Cardiac fibroblast (primary cell): ENCODE measurements at regions not wholly inside any gene's neighbourhood (a gene's known extent, or its start where the extent isn't known, plus 50 kb on each side); places are given as distances from the start of the nearest gene placed in this dataset.
"Not testable (repeated sequence)": the region's sequence is repeated elsewhere in the genome, so short reads cannot be mapped to it uniquely, and the experiment has no call there.

Source experiments
- DNase-seq, 2 donors: peaks; one replicate each; pipeline versions ENCODE4 v3.0.0 to v3.0.0-alpha.2; 2010; ENCODE audit warnings: low read depth in 2 of 2
- H3K4me3 ChIP-seq, 2 donors: replicated peaks in 1 of 2; 1 replicate in 1 of 2; 2 replicates in 1 of 2; pipeline ENCODE4 v1.5.1; 2011; ENCODE audit warnings: low read depth in 2 of 2, low read length in 2 of 2, mild to moderate bottlenecking in 2 of 2, moderate library complexity in 1 of 2
- TF ChIP-seq, protein P1 (sequence below): IDR thresholded peaks from one replicate; pipeline ENCODE4 v1.5.1; 2011; ENCODE audit warnings: low read depth, mild to moderate bottlenecking, low read length, inconsistent platforms

DNA sequence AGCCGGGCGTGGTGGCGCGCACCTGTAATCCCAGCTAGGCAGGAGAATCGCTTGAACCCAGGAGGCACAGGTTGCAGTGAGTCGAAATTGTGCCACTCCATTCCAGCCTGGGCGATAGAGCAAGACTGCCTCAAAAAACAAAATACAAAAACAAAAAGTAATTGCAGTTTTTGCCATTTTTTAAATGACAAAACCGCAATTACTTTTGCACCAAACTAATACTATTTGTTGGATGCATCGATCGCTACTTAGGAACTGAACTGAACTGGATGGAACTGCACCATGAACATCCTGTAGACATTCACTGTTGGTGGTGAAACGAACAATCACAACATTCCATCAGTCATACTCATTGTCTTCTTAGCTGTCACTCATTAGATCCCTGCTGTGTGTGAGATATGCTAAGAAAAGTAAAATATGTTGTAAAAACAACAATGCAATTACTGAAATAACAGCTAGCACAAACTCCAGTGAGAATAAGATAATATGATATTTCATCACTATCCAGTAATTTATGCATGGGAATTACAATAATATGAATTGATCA is 341.2 kb downstream of the ACTR3B start:
- H3K4me3 ChIP-seq, result no peak overlapping the region
- no peak for DNase-seq
- TF ChIP-seq, protein P1, sequence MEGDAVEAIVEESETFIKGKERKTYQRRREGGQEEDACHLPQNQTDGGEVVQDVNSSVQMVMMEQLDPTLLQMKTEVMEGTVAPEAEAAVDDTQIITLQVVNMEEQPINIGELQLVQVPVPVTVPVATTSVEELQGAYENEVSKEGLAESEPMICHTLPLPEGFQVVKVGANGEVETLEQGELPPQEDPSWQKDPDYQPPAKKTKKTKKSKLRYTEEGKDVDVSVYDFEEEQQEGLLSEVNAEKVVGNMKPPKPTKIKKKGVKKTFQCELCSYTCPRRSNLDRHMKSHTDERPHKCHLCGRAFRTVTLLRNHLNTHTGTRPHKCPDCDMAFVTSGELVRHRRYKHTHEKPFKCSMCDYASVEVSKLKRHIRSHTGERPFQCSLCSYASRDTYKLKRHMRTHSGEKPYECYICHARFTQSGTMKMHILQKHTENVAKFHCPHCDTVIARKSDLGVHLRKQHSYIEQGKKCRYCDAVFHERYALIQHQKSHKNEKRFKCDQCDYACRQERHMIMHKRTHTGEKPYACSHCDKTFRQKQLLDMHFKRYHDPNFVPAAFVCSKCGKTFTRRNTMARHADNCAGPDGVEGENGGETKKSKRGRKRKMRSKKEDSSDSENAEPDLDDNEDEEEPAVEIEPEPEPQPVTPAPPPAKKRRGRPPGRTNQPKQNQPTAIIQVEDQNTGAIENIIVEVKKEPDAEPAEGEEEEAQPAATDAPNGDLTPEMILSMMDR, result no peak

DNA sequence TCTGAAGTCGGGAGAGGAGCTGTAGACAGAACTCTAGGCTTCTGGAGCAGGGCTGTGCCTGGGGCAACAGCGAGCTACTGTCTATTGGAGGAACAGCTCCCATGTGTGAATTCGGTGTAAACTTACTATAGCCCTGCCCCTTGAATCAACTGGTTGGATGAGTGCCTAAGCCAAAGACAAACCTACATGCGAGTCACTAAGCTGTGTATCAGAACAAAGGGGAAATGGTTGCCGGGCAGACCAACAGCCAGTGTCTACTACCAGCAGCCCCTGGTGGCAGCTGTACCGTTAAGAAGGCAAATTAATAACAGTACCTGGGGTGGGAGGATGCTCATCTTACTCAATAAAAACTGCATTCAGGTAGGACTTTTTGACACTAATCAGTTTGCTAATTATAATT is 343.6 kb downstream of the ACTR3B start:
- DNase-seq, result no peak
- TF ChIP-seq, protein P1, result no peak
- H3K4me3 ChIP-seq, result no peak overlapping the region

DNA sequence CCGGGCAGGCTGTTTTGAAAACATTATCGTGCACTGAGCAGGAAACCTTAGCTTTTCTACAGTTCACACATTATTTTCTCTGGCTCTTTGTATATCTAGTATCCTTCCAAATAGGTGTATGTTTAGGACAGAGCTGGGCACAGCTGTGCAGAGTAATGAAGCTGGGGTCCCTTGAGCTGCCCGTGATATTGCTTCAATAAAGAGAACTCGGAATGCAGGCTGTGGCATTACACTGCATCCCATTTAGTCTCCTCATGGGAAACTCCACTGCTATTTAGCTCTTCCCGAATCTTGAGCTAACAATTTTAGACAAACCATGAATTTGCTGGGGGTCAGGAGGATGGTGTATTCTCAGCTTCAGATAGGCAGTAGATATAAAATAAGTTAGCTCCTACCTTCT is 348.3 kb downstream of the ACTR3B start:
- no peak for DNase-seq
- TF ChIP-seq, protein P1, result no peak
- no peak overlapping the region for H3K4me3 ChIP-seq

DNA sequence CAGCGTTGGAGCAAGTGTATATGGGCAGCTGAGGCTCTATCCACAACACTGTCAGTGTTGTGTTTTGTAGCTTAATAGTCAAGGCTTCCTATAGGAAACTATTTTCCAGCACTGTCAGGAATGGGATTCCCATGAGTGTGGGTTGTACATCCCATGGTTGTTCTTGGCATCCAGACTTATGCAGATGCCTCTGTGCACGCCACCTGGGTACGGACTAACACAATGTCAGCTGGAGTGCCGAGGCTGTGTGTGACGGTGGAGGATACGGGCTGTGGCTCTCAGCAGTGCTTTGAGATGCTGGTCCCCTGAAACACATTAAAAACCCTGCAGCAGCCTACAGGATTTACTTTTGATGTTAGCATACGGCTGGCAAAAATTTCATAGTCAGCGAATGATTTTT is 350.0 kb downstream of the ACTR3B start:
- DNase-seq, result no peak
- TF ChIP-seq, protein P1, result no peak
- H3K4me3 ChIP-seq, result no peak overlapping the region

DNA sequence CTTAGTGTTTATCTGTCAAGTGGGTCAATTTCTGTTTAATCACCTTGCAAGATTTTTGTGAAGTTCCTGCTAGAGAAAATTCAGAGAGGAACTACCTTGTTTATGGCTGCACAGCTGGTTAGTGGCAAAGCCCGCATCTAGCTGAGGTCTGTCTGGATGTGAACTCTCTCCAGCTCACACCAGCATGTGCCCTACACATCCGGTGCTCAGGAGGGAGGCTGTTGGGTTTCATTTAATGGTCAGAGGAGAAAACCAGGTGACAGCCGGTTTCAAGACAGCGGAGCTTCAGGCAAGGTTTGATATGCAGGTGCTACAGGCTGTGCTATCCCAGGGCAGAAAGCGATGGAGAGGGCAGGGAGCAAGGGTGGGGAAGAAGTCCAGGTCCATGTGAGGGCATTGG is 351.1 kb downstream of the ACTR3B start:
- TF ChIP-seq, protein P1, result no peak
- no peak overlapping the region for H3K4me3 ChIP-seq

DNA sequence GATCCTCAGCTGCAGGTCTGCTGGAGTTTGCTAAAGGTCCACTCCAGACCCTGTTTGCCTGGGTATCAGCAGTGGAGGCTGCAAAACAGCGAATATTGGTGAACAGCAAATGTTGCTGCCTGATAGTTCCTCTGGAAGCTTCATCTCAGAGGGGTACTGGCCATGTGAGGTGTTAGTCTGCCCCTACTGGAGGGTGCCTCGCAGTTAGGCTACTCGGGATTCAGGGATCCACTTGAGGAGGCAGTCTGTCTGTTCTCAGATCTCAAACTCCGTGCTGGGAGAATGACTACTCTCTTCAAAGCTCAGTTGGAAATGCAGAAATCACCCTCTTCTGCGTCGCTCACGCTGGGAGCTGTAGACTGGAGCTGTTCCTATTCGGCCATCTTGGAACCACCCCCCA is 362.7 kb downstream of the ACTR3B start:
- DNase-seq, H3K4me3 ChIP-seq: not testable (repeated sequence)

More for the DNA sequence above, 351.1 kb downstream of the ACTR3B start:
- no peak for DNase-seq

DNA sequence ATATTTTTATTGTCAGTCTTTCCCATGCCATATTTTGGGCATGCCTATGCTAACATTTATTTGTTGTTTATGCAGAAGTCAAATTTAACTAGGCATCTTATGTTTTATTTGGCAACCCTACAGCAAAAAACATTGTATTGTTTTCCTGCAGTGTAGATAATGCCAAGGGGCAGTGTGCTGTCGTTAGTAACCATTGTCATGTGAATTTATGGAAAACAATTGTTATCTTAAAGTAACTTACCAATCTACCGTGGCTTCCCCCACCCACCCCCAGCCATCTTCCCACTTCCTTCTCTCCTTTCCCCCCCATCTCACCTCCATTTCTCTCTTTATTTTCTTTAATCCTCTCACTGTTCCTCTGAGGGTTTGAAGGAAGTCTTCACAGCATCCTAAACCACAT is 370.5 kb downstream of the ACTR3B start:
- no peak for DNase-seq
- TF ChIP-seq, protein P1, result no peak
- no peak overlapping the region for H3K4me3 ChIP-seq
